ENCODE measurements at regions not wholly inside any gene's neighbourhood (a gene's known extent, or its start where the extent isn't known, plus 50 kb on each side); places are given as distances from the start of the nearest gene placed in this dataset.

- TF ChIP-seq POLR2A (IDR thresholded peaks at IDR 0.05) (no peak), CTCF (IDR thresholded peaks at IDR 0.05) (no peak)
Observed at GRCh38 chr9:28124917-28125316, 551.6 kb upstream of the C9orf72 start.

All from testis (tissue), 2 donors.